ENCODE measurements at regions not wholly inside any gene's neighbourhood (a gene's known extent, or its start where the extent isn't known, plus 50 kb on each side); places are given as distances from the start of the nearest gene placed in this dataset.

DNA sequence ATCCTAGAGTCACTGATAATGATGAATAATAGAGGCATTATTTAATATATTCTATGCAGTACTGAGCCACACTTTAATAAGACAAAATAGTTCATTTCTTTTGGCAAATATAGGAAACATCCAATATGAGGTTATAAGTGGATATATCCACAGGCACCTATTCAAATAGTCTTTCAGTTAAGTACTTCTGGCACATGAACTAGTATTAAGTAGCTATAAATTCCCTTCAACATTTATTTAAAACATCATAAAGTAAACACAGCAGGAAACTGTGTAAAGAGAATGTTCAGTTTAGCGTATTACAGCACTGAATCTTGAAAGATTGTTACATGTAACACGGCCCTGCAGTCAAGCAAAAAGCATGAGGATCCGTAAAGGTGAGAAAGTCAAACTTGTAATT lies 463.3 kb upstream of the KLF12 start:
- ATAC-seq (ENCODE audit: low FRiP score) (no peak), DNase-seq (no peak)
- Histone ChIP-seq H3K9me3 (ENCODE audit: control insufficient read depth, low read length) (peaks cover 1% of the 10 kb centered on the region), H3K27me3 (ENCODE audit: control insufficient read depth in 1 of 2, insufficient read depth in 2 of 2, low read length in 1 of 2) (no peaks in the 10 kb centered on the region), H3K27ac (ENCODE audit: low read depth in 1 of 2, low read length in 2 of 2) (no peak overlapping the region), H3K4me1 (ENCODE audit: control insufficient read depth in 1 of 2, insufficient read depth in 2 of 2, low read length in 2 of 2) (no peaks in the 10 kb centered on the region), H3K36me3 (ENCODE audit: control insufficient read depth in 1 of 2, insufficient read depth in 2 of 2, low read length in 1 of 2) (no peaks in the 10 kb centered on the region), H3K4me3 (ENCODE audit: low read length in 2 of 2) (no peak overlapping the region)
- WGBS, 2 donors, result 74 to 81% methylated on average over 3 of the region's 3 CpGs
- intact Hi-C loops (cut with DNase I), result no loop called here

GRCh38 chr13:74596691-74597090 lies 462.5 kb upstream of the KLF12 start:
- Histone ChIP-seq H3K9me3 (ENCODE audit: control insufficient read depth, low read length) (peaks cover 1% of the 10 kb centered on the region), H3K27ac (ENCODE audit: low read depth in 1 of 2, low read length in 2 of 2) (no peak overlapping the region), H3K4me1 (ENCODE audit: control insufficient read depth in 1 of 2, insufficient read depth in 2 of 2, low read length in 2 of 2) (no peaks in the 10 kb centered on the region), H3K36me3 (ENCODE audit: control insufficient read depth in 1 of 2, insufficient read depth in 2 of 2, low read length in 1 of 2) (no peaks in the 10 kb centered on the region), H3K27me3 (ENCODE audit: control insufficient read depth in 1 of 2, insufficient read depth in 2 of 2, low read length in 1 of 2) (no peaks in the 10 kb centered on the region), H3K4me3 (ENCODE audit: low read length in 2 of 2) (no peak overlapping the region)
- ATAC-seq (ENCODE audit: low FRiP score) (no peak), DNase-seq (no peak)
- intact Hi-C loops (cut with DNase I), result no loop called here
- 68 to 74% methylated on average over 5 of the region's 5 CpGs for WGBS, 2 donors

DNA sequence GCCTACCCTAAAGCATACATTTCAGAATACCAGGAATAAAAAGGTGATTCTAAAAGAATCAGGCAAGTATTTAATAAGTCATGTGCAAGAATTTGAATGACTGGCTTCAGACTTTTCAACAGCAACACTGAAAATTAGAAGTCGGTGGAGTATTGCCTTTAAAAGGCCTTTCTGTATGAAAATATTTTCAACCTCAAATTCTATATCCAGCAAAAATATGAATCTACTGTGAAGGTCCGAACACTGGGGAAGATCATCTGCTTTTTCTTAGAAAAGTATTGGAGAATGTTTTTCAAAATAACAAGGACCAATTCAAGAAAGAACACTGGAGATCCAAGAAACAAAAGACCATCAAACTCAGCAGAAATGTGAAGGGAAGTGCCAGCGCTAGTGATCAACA lies 459.5 kb upstream of the KLF12 start:
- Histone ChIP-seq H3K27me3 (ENCODE audit: control insufficient read depth in 1 of 2, insufficient read depth in 2 of 2, low read length in 1 of 2) (no peaks in the 10 kb centered on the region), H3K4me1 (ENCODE audit: control insufficient read depth in 1 of 2, insufficient read depth in 2 of 2, low read length in 2 of 2) (no peaks in the 10 kb centered on the region), H3K27ac (ENCODE audit: low read depth in 1 of 2, low read length in 2 of 2) (no peak overlapping the region), H3K4me3 (ENCODE audit: low read length in 2 of 2) (no peak overlapping the region), H3K36me3 (ENCODE audit: control insufficient read depth in 1 of 2, insufficient read depth in 2 of 2, low read length in 1 of 2) (no peaks in the 10 kb centered on the region), H3K9me3 (ENCODE audit: control insufficient read depth, low read length) (peaks cover 1% of the 10 kb centered on the region)
- ATAC-seq (ENCODE audit: low FRiP score) (no peak), DNase-seq (no peak)
- WGBS, 2 donors, result 95 to 96% methylated on average over 3 of the region's 3 CpGs
- intact Hi-C loops (cut with DNase I), result no loop called here

GRCh38 chr13:74586847-74587246 lies 452.6 kb upstream of the KLF12 start:
- Histone ChIP-seq H3K4me3 (ENCODE audit: low read length in 2 of 2) (no peak overlapping the region), H3K27me3 (ENCODE audit: control insufficient read depth in 1 of 2, insufficient read depth in 2 of 2, low read length in 1 of 2) (peaks cover 0 to 4% of the 10 kb centered on the region in 2 donors), H3K36me3 (ENCODE audit: control insufficient read depth in 1 of 2, insufficient read depth in 2 of 2, low read length in 1 of 2) (no peaks in the 10 kb centered on the region), H3K27ac (ENCODE audit: low read depth in 1 of 2, low read length in 2 of 2) (no peak overlapping the region), H3K4me1 (ENCODE audit: control insufficient read depth in 1 of 2, insufficient read depth in 2 of 2, low read length in 2 of 2) (no peaks in the 10 kb centered on the region), H3K9me3 (ENCODE audit: control insufficient read depth, low read length) (no peaks in the 10 kb centered on the region)
- intact Hi-C loops (cut with DNase I), result no loop called here
- no peak for ATAC-seq (ENCODE audit: low FRiP score)
- DNase-seq, result no peak
- WGBS, 2 donors, result 59 to 60% methylated on average over 1 of the region's 1 CpG

DNA sequence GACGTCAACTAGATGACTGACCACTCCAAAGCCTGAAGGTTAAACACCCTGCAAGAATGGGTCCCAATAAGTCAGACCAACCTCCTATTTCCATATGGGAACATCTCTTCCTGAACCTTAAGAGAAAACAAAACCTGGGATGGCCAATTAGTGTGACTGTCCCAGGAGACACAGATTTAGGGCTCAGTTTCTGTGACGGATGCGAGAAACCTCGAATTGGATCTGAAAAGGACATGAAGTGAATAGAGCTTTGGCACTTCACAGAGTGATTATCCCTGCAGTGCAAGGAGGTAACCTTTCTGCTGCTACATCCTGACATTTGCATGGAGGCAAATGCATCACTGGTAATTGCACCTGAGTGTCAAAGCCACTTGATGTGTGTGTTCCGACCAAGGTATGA lies 442.2 kb upstream of the KLF12 start:
- no peaks in the 10 kb centered on the region for H3K27me3 ChIP-seq (ENCODE audit: control insufficient read depth in 1 of 2, insufficient read depth in 2 of 2, low read length in 1 of 2)
- H3K4me1 ChIP-seq (ENCODE audit: control insufficient read depth in 1 of 2, insufficient read depth in 2 of 2, low read length in 2 of 2), result no peaks in the 10 kb centered on the region
- ATAC-seq (ENCODE audit: low FRiP score) (no peak), DNase-seq (no peak)
- H3K9me3 ChIP-seq (ENCODE audit: control insufficient read depth, low read length), result no peaks in the 10 kb centered on the region
- intact Hi-C loops (cut with DNase I), result loop anchor here in 1 of 2 donors (10.0 kb wide), 1 partner anchor 822 kb away; no protein-coding TSS in a partner anchor
- H3K27ac ChIP-seq (ENCODE audit: low read depth in 1 of 2, low read length in 2 of 2), result no peak overlapping the region
- H3K4me3 ChIP-seq (ENCODE audit: low read length in 2 of 2), result no peak overlapping the region
- no peaks in the 10 kb centered on the region for H3K36me3 ChIP-seq (ENCODE audit: control insufficient read depth in 1 of 2, insufficient read depth in 2 of 2, low read length in 1 of 2)
- 82 to 88% methylated on average over 5 of the region's 5 CpGs for WGBS, 2 donors

GRCh38 chr13:74575729-74576125 lies 441.5 kb upstream of the KLF12 start:
- Histone ChIP-seq H3K27me3 (ENCODE audit: control insufficient read depth in 1 of 2, insufficient read depth in 2 of 2, low read length in 1 of 2) (no peaks in the 10 kb centered on the region), H3K4me1 (ENCODE audit: control insufficient read depth in 1 of 2, insufficient read depth in 2 of 2, low read length in 2 of 2) (no peaks in the 10 kb centered on the region), H3K27ac (ENCODE audit: low read depth in 1 of 2, low read length in 2 of 2) (no peak overlapping the region), H3K4me3 (ENCODE audit: low read length in 2 of 2) (peak overlapping the region; percentile 11 to 54), H3K9me3 (ENCODE audit: control insufficient read depth, low read length) (no peaks in the 10 kb centered on the region), H3K36me3 (ENCODE audit: control insufficient read depth in 1 of 2, insufficient read depth in 2 of 2, low read length in 1 of 2) (no peaks in the 10 kb centered on the region)
- intact Hi-C loops (cut with DNase I), result loop anchor here in 1 of 2 donors (10.0 kb wide), 1 partner anchor 821 kb away; no protein-coding TSS in a partner anchor
- ATAC-seq (ENCODE audit: low FRiP score) (peak; percentile 88), DNase-seq (peak; percentile 77 to 92)
- WGBS, 2 donors, result 0 to 1% methylated on average over 29 of the region's 29 CpGs

GRCh38 chr13:74574964-74575728 lies 440.9 kb upstream of the KLF12 start:
- H3K27ac ChIP-seq (ENCODE audit: low read depth in 1 of 2, low read length in 2 of 2), result no peak overlapping the region
- intact Hi-C loops (cut with DNase I), result loop anchor here in 1 of 2 donors (10.0 kb wide), 1 partner anchor 820 kb away; no protein-coding TSS in a partner anchor
- no peaks in the 10 kb centered on the region for H3K27me3 ChIP-seq (ENCODE audit: control insufficient read depth in 1 of 2, insufficient read depth in 2 of 2, low read length in 1 of 2)
- peak overlapping the region; percentile 11 to 54 for H3K4me3 ChIP-seq (ENCODE audit: low read length in 2 of 2)
- no peak for DNase-seq
- 36 to 37% methylated on average over 10 of the region's 10 CpGs for WGBS, 2 donors
- H3K9me3 ChIP-seq (ENCODE audit: control insufficient read depth, low read length), result no peaks in the 10 kb centered on the region
- no peaks in the 10 kb centered on the region for H3K36me3 ChIP-seq (ENCODE audit: control insufficient read depth in 1 of 2, insufficient read depth in 2 of 2, low read length in 1 of 2)
- H3K4me1 ChIP-seq (ENCODE audit: control insufficient read depth in 1 of 2, insufficient read depth in 2 of 2, low read length in 2 of 2), result no peaks in the 10 kb centered on the region
- peak; percentile 10 for ATAC-seq (ENCODE audit: low FRiP score)

DNA sequence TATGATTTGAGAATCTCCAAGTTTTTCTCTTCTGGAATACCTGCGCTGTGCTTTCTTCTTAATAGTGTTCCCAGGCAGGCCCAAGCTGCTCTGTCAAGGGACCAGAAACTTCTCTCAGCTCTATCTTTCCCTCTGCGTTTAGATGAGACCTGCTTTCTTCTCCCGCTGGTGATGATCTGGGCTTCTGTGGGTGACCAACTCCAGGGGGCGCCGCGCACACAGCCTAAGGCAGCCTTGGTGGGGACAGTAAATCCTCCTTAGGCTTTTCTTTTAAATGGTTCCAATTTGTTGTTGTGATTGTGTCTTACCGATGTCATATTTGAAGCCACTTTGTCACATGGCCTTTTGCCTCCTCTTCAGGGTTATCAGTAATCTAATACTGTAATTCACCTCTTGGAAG lies 439.4 kb upstream of the KLF12 start:
- WGBS, 2 donors, result 81 to 83% methylated on average over 7 of the region's 7 CpGs

GRCh38 chr13:74571811-74572210 lies 437.6 kb upstream of the KLF12 start:
- DNase-seq (no peak), ATAC-seq (ENCODE audit: low FRiP score) (no peak)
- no peak overlapping the region for H3K27ac ChIP-seq (ENCODE audit: low read depth in 1 of 2, low read length in 2 of 2)
- intact Hi-C loops (cut with DNase I), result loop anchor here in 1 of 2 donors (10.0 kb wide), 1 partner anchor 817 kb away; no protein-coding TSS in a partner anchor
- H3K4me3 ChIP-seq (ENCODE audit: low read length in 2 of 2), result no peak overlapping the region
- no peaks in the 10 kb centered on the region for H3K9me3 ChIP-seq (ENCODE audit: control insufficient read depth, low read length)
- H3K36me3 ChIP-seq (ENCODE audit: control insufficient read depth in 1 of 2, insufficient read depth in 2 of 2, low read length in 1 of 2), result no peaks in the 10 kb centered on the region
- WGBS, 2 donors, result 96 to 97% methylated on average over 4 of the region's 4 CpGs
- H3K27me3 ChIP-seq (ENCODE audit: control insufficient read depth in 1 of 2, insufficient read depth in 2 of 2, low read length in 1 of 2), result no peaks in the 10 kb centered on the region
- no peaks in the 10 kb centered on the region for H3K4me1 ChIP-seq (ENCODE audit: control insufficient read depth in 1 of 2, insufficient read depth in 2 of 2, low read length in 2 of 2)

More for the DNA sequence above, 439.4 kb upstream of the KLF12 start:
- DNase-seq (no peak), ATAC-seq (ENCODE audit: low FRiP score) (no peak)
- no peak overlapping the region for H3K4me3 ChIP-seq (ENCODE audit: low read length in 2 of 2)
- intact Hi-C loops (cut with DNase I), result loop anchor here in 1 of 2 donors (10.0 kb wide), 1 partner anchor 819 kb away; no protein-coding TSS in a partner anchor
- H3K4me1 ChIP-seq (ENCODE audit: control insufficient read depth in 1 of 2, insufficient read depth in 2 of 2, low read length in 2 of 2), result no peaks in the 10 kb centered on the region
- H3K9me3 ChIP-seq (ENCODE audit: control insufficient read depth, low read length), result no peaks in the 10 kb centered on the region
- H3K27ac ChIP-seq (ENCODE audit: low read depth in 1 of 2, low read length in 2 of 2), result no peak overlapping the region
- H3K36me3 ChIP-seq (ENCODE audit: control insufficient read depth in 1 of 2, insufficient read depth in 2 of 2, low read length in 1 of 2), result no peaks in the 10 kb centered on the region
- no peaks in the 10 kb centered on the region for H3K27me3 ChIP-seq (ENCODE audit: control insufficient read depth in 1 of 2, insufficient read depth in 2 of 2, low read length in 1 of 2)
